Putamen (tissue), 1 donor: ENCODE measurements at regions not wholly inside any gene's neighbourhood (a gene's known extent, or its start where the extent isn't known, plus 50 kb on each side); places are given as distances from the start of the nearest gene placed in this dataset.
"Not testable (repeated sequence)": the region's sequence is repeated elsewhere in the genome, so short reads cannot be mapped to it uniquely, and the experiment has no call there.

Experiments used
- DNase-seq: peaks from one replicate; pipeline ENCODE4 v3.0.0-alpha.2; 2016; ENCODE audit warnings: low spot score

GRCh38 chr15:95017666-95018328, 786.4 kb downstream of the MCTP2 start:
- peak; percentile 2 for DNase-seq

- DNase-seq, result no peak
Measured at GRCh38 chr15:95018888-95019545, 787.7 kb downstream of the MCTP2 start.

- DNase-seq, result no peak
Measured at GRCh38 chr15:95019907-95020306, 788.5 kb downstream of the MCTP2 start.

- no peak for DNase-seq
Measured at GRCh38 chr15:95021816-95022215, 790.5 kb downstream of the MCTP2 start.

GRCh38 chr15:95024351-95024750, 793.0 kb downstream of the MCTP2 start:
- DNase-seq, result no peak

- DNase-seq, result no peak
Measured at GRCh38 chr15:95025924-95026728, 794.8 kb downstream of the MCTP2 start.

GRCh38 chr15:95027981-95028380, 796.6 kb downstream of the MCTP2 start:
- no peak for DNase-seq

- DNase-seq, result no peak
Measured at GRCh38 chr15:95032156-95032555, 800.8 kb downstream of the MCTP2 start.

GRCh38 chr15:95035106-95035505, 803.7 kb downstream of the MCTP2 start:
- DNase-seq, result no peak

GRCh38 chr15:95041297-95041696, 809.9 kb downstream of the MCTP2 start:
- no peak for DNase-seq

GRCh38 chr15:95043236-95043932, 812.0 kb downstream of the MCTP2 start:
- not testable (repeated sequence) for DNase-seq

- no peak for DNase-seq
Measured at GRCh38 chr15:95043933-95044313, 812.6 kb downstream of the MCTP2 start.

- DNase-seq, result no peak
Measured at GRCh38 chr15:95044745-95045417, 813.5 kb downstream of the MCTP2 start.

GRCh38 chr15:95051861-95052260, 820.5 kb downstream of the MCTP2 start:
- DNase-seq, result no peak

- DNase-seq, result no peak
Measured at GRCh38 chr15:95059346-95059905, 828.1 kb downstream of the MCTP2 start.

GRCh38 chr15:95068701-95069521, 837.5 kb downstream of the MCTP2 start:
- DNase-seq, result no peak

GRCh38 chr15:95075792-95076677, 844.7 kb downstream of the MCTP2 start:
- DNase-seq, result no peak

- no peak for DNase-seq
Measured at GRCh38 chr15:95076678-95076990, 845.3 kb downstream of the MCTP2 start.

GRCh38 chr15:95078003-95078402, 846.6 kb downstream of the MCTP2 start:
- no peak for DNase-seq

- DNase-seq, result not testable (repeated sequence)
Measured at GRCh38 chr15:95080228-95080627, 848.9 kb downstream of the MCTP2 start.
